Fibroblast of pulmonary artery (primary cell): ENCODE measurements at regions not wholly inside any gene's neighbourhood (a gene's known extent, or its start where the extent isn't known, plus 50 kb on each side); places are given as distances from the start of the nearest gene placed in this dataset.

ENCODE experiments used
- DNase-seq: peaks from one replicate; pipeline ENCODE4 v3.0.0-alpha.2; 2010; ENCODE audit warnings: low read depth
- H3K4me3 ChIP-seq: replicated peaks from 2 replicates; pipeline ENCODE4 v1.5.1; 2011; ENCODE audit warnings: low read depth, mild to moderate bottlenecking, control low read depth, low read length, moderate library complexity
- TF ChIP-seq, protein P1 (sequence below): IDR thresholded peaks from 2 replicates; pipeline ENCODE4 v1.5.1; 2011; ENCODE audit warnings: mild to moderate bottlenecking, control low read depth, low read length, inconsistent platforms; ENCODE audit errors: missing control alignments

DNA sequence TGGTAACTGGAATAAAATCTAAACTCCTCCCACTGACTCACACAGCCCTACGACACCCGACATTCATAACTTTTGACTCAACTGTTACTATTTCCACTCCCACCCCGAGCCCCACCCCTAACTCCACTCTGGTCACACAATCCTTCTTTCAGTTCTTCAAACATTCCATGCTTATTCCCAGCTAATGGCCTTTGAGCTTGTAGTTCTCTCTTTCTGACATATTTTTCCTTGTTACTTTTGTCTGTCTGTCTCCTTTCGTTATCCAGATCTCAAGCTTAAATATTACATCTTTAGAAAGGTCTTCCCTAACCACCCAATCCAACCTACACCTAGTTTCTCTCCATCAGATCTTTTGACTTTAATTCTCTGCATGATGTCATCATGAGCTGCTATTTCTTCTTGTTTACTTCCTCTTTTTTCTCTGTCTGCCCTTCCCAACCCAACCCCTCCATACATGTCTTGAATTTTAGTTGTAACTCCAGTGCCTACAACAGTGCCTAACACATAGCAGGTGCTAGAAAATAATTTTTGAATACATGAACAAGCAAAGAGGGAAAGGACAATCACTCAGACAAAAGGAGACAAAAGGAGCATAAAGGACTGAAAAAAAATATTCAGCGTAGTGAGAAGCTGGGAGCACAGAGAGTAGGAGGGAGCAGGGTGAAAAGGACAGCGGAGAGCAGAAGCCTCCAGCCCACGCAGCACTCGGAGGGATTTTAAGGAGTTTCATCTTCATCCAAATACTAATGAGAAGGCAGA is 65.2 kb upstream of the SMIM36 start:
- peak; percentile 42 for DNase-seq
- TF ChIP-seq, protein P1, sequence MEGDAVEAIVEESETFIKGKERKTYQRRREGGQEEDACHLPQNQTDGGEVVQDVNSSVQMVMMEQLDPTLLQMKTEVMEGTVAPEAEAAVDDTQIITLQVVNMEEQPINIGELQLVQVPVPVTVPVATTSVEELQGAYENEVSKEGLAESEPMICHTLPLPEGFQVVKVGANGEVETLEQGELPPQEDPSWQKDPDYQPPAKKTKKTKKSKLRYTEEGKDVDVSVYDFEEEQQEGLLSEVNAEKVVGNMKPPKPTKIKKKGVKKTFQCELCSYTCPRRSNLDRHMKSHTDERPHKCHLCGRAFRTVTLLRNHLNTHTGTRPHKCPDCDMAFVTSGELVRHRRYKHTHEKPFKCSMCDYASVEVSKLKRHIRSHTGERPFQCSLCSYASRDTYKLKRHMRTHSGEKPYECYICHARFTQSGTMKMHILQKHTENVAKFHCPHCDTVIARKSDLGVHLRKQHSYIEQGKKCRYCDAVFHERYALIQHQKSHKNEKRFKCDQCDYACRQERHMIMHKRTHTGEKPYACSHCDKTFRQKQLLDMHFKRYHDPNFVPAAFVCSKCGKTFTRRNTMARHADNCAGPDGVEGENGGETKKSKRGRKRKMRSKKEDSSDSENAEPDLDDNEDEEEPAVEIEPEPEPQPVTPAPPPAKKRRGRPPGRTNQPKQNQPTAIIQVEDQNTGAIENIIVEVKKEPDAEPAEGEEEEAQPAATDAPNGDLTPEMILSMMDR = no peak
- H3K4me3 ChIP-seq = no peak overlapping the region

- TF ChIP-seq, protein P1 = no peak
- no peak for DNase-seq
- H3K4me3 ChIP-seq = no peak overlapping the region
Measured at GRCh38 chr17:55575058-55575636, 63.9 kb upstream of the SMIM36 start.

GRCh38 chr17:55572599-55572998 is 61.3 kb upstream of the SMIM36 start:
- H3K4me3 ChIP-seq = no peak overlapping the region
- TF ChIP-seq, protein P1 = no peak
- DNase-seq = no peak

GRCh38 chr17:55572139-55572538 is 60.9 kb upstream of the SMIM36 start:
- TF ChIP-seq, protein P1 = no peak
- H3K4me3 ChIP-seq = no peak overlapping the region
- DNase-seq = no peak

DNA sequence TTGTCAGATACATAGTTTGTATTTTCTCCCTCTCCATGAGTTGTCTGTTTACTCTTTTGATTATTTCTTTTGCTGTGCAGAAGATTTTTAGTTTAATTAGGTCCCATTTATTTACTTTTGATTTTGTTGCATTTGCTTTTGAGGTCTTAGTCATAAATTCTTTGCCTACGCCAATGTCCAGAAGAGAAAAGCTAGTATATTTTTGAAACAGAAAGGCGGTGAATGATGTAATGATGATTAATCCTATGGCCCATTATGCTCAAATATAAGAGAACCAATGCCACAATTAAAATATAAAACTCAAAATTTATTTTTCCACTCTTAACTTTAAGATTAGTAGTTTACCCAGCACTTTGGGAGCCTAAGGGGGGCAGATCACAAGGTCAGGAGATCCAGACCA is 59.8 kb upstream of the SMIM36 start:
- no peak for DNase-seq
- TF ChIP-seq, protein P1 = no peak
- H3K4me3 ChIP-seq = no peak overlapping the region

- no peak overlapping the region for H3K4me3 ChIP-seq
- TF ChIP-seq, protein P1 = no peak
- no peak for DNase-seq
Measured at GRCh38 chr17:55570391-55570790, 59.1 kb upstream of the SMIM36 start.
